Stimulated activated CD4-positive, alpha-beta T cell treated with anti-CD3 and anti-CD28 coated beads, Interleukin-15, amount 100 ng/mL, for 48 hours (primary cell): ENCODE measurements at regions not wholly inside any gene's neighbourhood (a gene's known extent, or its start where the extent isn't known, plus 50 kb on each side); places are given as distances from the start of the nearest gene placed in this dataset.

Source experiments
- DNase-seq, 2 donors: peaks; one replicate each; pipeline ENCODE4 v3.0.0-alpha.2; 2020; ENCODE audit warnings: low read depth in 2 of 2

- no peak for DNase-seq
These were observed 217.8 kb downstream of the HAUS1 start for GRCh38 chr18:46321955-46322354.

- no peak for DNase-seq
These were observed 218.3 kb downstream of the HAUS1 start for GRCh38 chr18:46322411-46322891.

GRCh38 chr18:46322941-46323340 lies 218.8 kb downstream of the HAUS1 start:
- no peak for DNase-seq

GRCh38 chr18:46324087-46324955 lies 220.1 kb downstream of the HAUS1 start:
- DNase-seq = no peak

GRCh38 chr18:46325895-46326294 lies 221.7 kb downstream of the HAUS1 start:
- no peak for DNase-seq

- DNase-seq = no peak
These were observed 225.6 kb downstream of the HAUS1 start for GRCh38 chr18:46329736-46330246.

- no peak for DNase-seq
These were observed 227.1 kb downstream of the HAUS1 start for GRCh38 chr18:46331316-46331715.

- no peak for DNase-seq
These were observed 228.2 kb downstream of the HAUS1 start for GRCh38 chr18:46332286-46332801.

GRCh38 chr18:46332921-46333341 lies 228.7 kb downstream of the HAUS1 start:
- no peak for DNase-seq

GRCh38 chr18:46333431-46334135 lies 229.4 kb downstream of the HAUS1 start:
- DNase-seq = peak in 1 of 2 donors; percentile 17

- peak in 1 of 2 donors; percentile 14 for DNase-seq
These were observed 230.7 kb downstream of the HAUS1 start for GRCh38 chr18:46334868-46335281.

- no peak for DNase-seq
These were observed 231.4 kb downstream of the HAUS1 start for GRCh38 chr18:46335534-46336101.

GRCh38 chr18:46336278-46337111 lies 232.3 kb downstream of the HAUS1 start:
- no peak for DNase-seq

- no peak for DNase-seq
These were observed 233.1 kb downstream of the HAUS1 start for GRCh38 chr18:46337271-46337670.

- DNase-seq = no peak
These were observed 234.0 kb downstream of the HAUS1 start for GRCh38 chr18:46338205-46338604.

GRCh38 chr18:46338766-46339165 lies 234.6 kb downstream of the HAUS1 start:
- DNase-seq = no peak

GRCh38 chr18:46340716-46341115 lies 236.5 kb downstream of the HAUS1 start:
- no peak for DNase-seq

GRCh38 chr18:46341986-46342525 lies 237.9 kb downstream of the HAUS1 start:
- DNase-seq = no peak

GRCh38 chr18:46343456-46343855 lies 239.3 kb downstream of the HAUS1 start:
- DNase-seq = no peak

GRCh38 chr18:46343931-46344372 lies 239.8 kb downstream of the HAUS1 start:
- DNase-seq = peak; percentile 25 to 40
